ENCODE measurements at regions not wholly inside any gene's neighbourhood (a gene's known extent, or its start where the extent isn't known, plus 50 kb on each side); places are given as distances from the start of the nearest gene placed in this dataset.
A peak's percentile ranks its signal among the peaks of the same experiment; 100 is the strongest.

- no peak overlapping the region for H3K4me2 ChIP-seq (ENCODE audit: low read depth, low read length, poor library complexity, severe bottlenecking)
- no peak overlapping the region for H3K9ac ChIP-seq (ENCODE audit: low read length)
- no peak overlapping the region for H2AFZ ChIP-seq (ENCODE audit: low read length)
- H3K79me2 ChIP-seq (ENCODE audit: low read length): no peaks in the 10 kb centered on the region
- peaks cover 13% of the 10 kb centered on the region for H3K9me3 ChIP-seq (ENCODE audit: low read length)
- H3K4me1 ChIP-seq (ENCODE audit: low read length): no peaks in the 10 kb centered on the region
- H3K27me3 ChIP-seq (ENCODE audit: low read length): no peaks in the 10 kb centered on the region
- no peak overlapping the region for H3K4me3 ChIP-seq (ENCODE audit: low read length)
- DNase-seq: no peak
- H3K27ac ChIP-seq (ENCODE audit: low read length): no peak overlapping the region
- H4K20me1 ChIP-seq (ENCODE audit: insufficient read depth, low read depth, low read length): no peaks in the 10 kb centered on the region
- H3K36me3 ChIP-seq (ENCODE audit: insufficient read depth, low read length): no peaks in the 10 kb centered on the region
- no peaks in the 10 kb centered on the region for H3K9me2 ChIP-seq (replicated peaks; ENCODE audit: insufficient read depth, low read length)
Measured at GRCh38 chr6:93968126-93968525, 548.8 kb upstream of the EPHA7 start.

GRCh38 chr6:93964926-93965325 lies 545.6 kb upstream of the EPHA7 start:
- no peaks in the 10 kb centered on the region for H3K4me1 ChIP-seq (ENCODE audit: low read length)
- H3K4me2 ChIP-seq (ENCODE audit: low read depth, low read length, poor library complexity, severe bottlenecking): no peak overlapping the region
- no peak overlapping the region for H2AFZ ChIP-seq (ENCODE audit: low read length)
- H3K27me3 ChIP-seq (ENCODE audit: low read length): no peaks in the 10 kb centered on the region
- DNase-seq: no peak
- H3K9me3 ChIP-seq (ENCODE audit: low read length): peaks cover 15% of the 10 kb centered on the region
- H3K79me2 ChIP-seq (ENCODE audit: low read length): no peaks in the 10 kb centered on the region
- H3K4me3 ChIP-seq (ENCODE audit: low read length): no peak overlapping the region
- H3K9me2 ChIP-seq (replicated peaks; ENCODE audit: insufficient read depth, low read length): no peaks in the 10 kb centered on the region
- H4K20me1 ChIP-seq (ENCODE audit: insufficient read depth, low read depth, low read length): no peaks in the 10 kb centered on the region
- no peak overlapping the region for H3K9ac ChIP-seq (ENCODE audit: low read length)
- H3K27ac ChIP-seq (ENCODE audit: low read length): no peak overlapping the region
- H3K36me3 ChIP-seq (ENCODE audit: insufficient read depth, low read length): no peaks in the 10 kb centered on the region

- Histone ChIP-seq H3K4me2 (ENCODE audit: low read depth, low read length, poor library complexity, severe bottlenecking) (no peak overlapping the region), H3K36me3 (ENCODE audit: insufficient read depth, low read length) (no peaks in the 10 kb centered on the region), H3K4me1 (ENCODE audit: low read length) (no peaks in the 10 kb centered on the region), H3K27me3 (ENCODE audit: low read length) (no peaks in the 10 kb centered on the region), H3K27ac (ENCODE audit: low read length) (no peak overlapping the region), H2AFZ (ENCODE audit: low read length) (no peak overlapping the region), H3K9me2 (replicated peaks; ENCODE audit: insufficient read depth, low read length) (no peaks in the 10 kb centered on the region), H3K9me3 (ENCODE audit: low read length) (peaks cover 15% of the 10 kb centered on the region), H3K4me3 (ENCODE audit: low read length) (no peak overlapping the region), H3K79me2 (ENCODE audit: low read length) (no peaks in the 10 kb centered on the region), H3K9ac (ENCODE audit: low read length) (no peak overlapping the region), H4K20me1 (ENCODE audit: insufficient read depth, low read depth, low read length) (no peaks in the 10 kb centered on the region)
- DNase-seq: no peak
Measured at GRCh38 chr6:93964321-93964720, 545.0 kb upstream of the EPHA7 start.

GRCh38 chr6:93962566-93962965 lies 543.2 kb upstream of the EPHA7 start:
- Histone ChIP-seq H3K4me3 (ENCODE audit: low read length) (no peak overlapping the region), H2AFZ (ENCODE audit: low read length) (no peak overlapping the region), H3K4me1 (ENCODE audit: low read length) (no peaks in the 10 kb centered on the region), H4K20me1 (ENCODE audit: insufficient read depth, low read depth, low read length) (no peaks in the 10 kb centered on the region), H3K27me3 (ENCODE audit: low read length) (no peaks in the 10 kb centered on the region), H3K79me2 (ENCODE audit: low read length) (no peaks in the 10 kb centered on the region), H3K27ac (ENCODE audit: low read length) (no peak overlapping the region), H3K36me3 (ENCODE audit: insufficient read depth, low read length) (no peaks in the 10 kb centered on the region), H3K9ac (ENCODE audit: low read length) (no peak overlapping the region), H3K9me2 (replicated peaks; ENCODE audit: insufficient read depth, low read length) (no peaks in the 10 kb centered on the region), H3K4me2 (ENCODE audit: low read depth, low read length, poor library complexity, severe bottlenecking) (no peak overlapping the region), H3K9me3 (ENCODE audit: low read length) (peaks cover 20% of the 10 kb centered on the region)
- DNase-seq: no peak

- H3K27me3 ChIP-seq (ENCODE audit: low read length): no peaks in the 10 kb centered on the region
- H3K9me3 ChIP-seq (ENCODE audit: low read length): peaks cover 17% of the 10 kb centered on the region; the same call in 1 of the 2 replicates
- H3K4me3 ChIP-seq (ENCODE audit: low read length): no peak overlapping the region
Measured at GRCh38 chr6:93954584-93954983, 535.2 kb upstream of the EPHA7 start.

GRCh38 chr6:93943661-93944060 lies 524.3 kb upstream of the EPHA7 start:
- no peaks in the 10 kb centered on the region for H3K79me2 ChIP-seq (ENCODE audit: low read length)
- no peaks in the 10 kb centered on the region for H4K20me1 ChIP-seq (ENCODE audit: insufficient read depth, low read depth, low read length)
- peaks cover 14% of the 10 kb centered on the region for H3K9me3 ChIP-seq (ENCODE audit: low read length)
- H3K9me2 ChIP-seq (replicated peaks; ENCODE audit: insufficient read depth, low read length): no peaks in the 10 kb centered on the region
- no peak overlapping the region for H3K4me3 ChIP-seq (ENCODE audit: low read length)
- H3K9ac ChIP-seq (ENCODE audit: low read length): no peak overlapping the region
- H3K4me2 ChIP-seq (ENCODE audit: low read depth, low read length, poor library complexity, severe bottlenecking): no peak overlapping the region
- H3K36me3 ChIP-seq (ENCODE audit: insufficient read depth, low read length): no peaks in the 10 kb centered on the region
- DNase-seq: no peak
- no peak overlapping the region for H3K27ac ChIP-seq (ENCODE audit: low read length)
- H2AFZ ChIP-seq (ENCODE audit: low read length): no peak overlapping the region
- H3K27me3 ChIP-seq (ENCODE audit: low read length): no peaks in the 10 kb centered on the region
- no peaks in the 10 kb centered on the region for H3K4me1 ChIP-seq (ENCODE audit: low read length)

More at GRCh38 chr6:93954584-93954983, 535.2 kb upstream of the EPHA7 start:
- Histone ChIP-seq H3K4me2 (ENCODE audit: low read depth, low read length, poor library complexity, severe bottlenecking) (no peak overlapping the region), H4K20me1 (ENCODE audit: insufficient read depth, low read depth, low read length) (no peaks in the 10 kb centered on the region), H3K9me2 (replicated peaks; ENCODE audit: insufficient read depth, low read length) (no peaks in the 10 kb centered on the region), H3K36me3 (ENCODE audit: insufficient read depth, low read length) (no peaks in the 10 kb centered on the region), H3K79me2 (ENCODE audit: low read length) (no peaks in the 10 kb centered on the region), H3K4me1 (ENCODE audit: low read length) (no peaks in the 10 kb centered on the region), H3K9ac (ENCODE audit: low read length) (no peak overlapping the region), H3K27ac (ENCODE audit: low read length) (no peak overlapping the region), H2AFZ (ENCODE audit: low read length) (no peak overlapping the region)
- DNase-seq: no peak

- H3K27me3 ChIP-seq (ENCODE audit: low read length): no peaks in the 10 kb centered on the region
- H3K27ac ChIP-seq (ENCODE audit: low read length): no peak overlapping the region
- no peaks in the 10 kb centered on the region for H3K36me3 ChIP-seq (ENCODE audit: insufficient read depth, low read length)
- H3K4me2 ChIP-seq (ENCODE audit: low read depth, low read length, poor library complexity, severe bottlenecking): no peak overlapping the region
- H3K9me2 ChIP-seq (replicated peaks; ENCODE audit: insufficient read depth, low read length): no peaks in the 10 kb centered on the region
- no peaks in the 10 kb centered on the region for H4K20me1 ChIP-seq (ENCODE audit: insufficient read depth, low read depth, low read length)
- no peak for DNase-seq
- H3K4me3 ChIP-seq (ENCODE audit: low read length): no peak overlapping the region
- H3K9me3 ChIP-seq (ENCODE audit: low read length): peaks cover 14% of the 10 kb centered on the region
- no peaks in the 10 kb centered on the region for H3K4me1 ChIP-seq (ENCODE audit: low read length)
- H2AFZ ChIP-seq (ENCODE audit: low read length): no peak overlapping the region
- H3K79me2 ChIP-seq (ENCODE audit: low read length): no peaks in the 10 kb centered on the region
- no peak overlapping the region for H3K9ac ChIP-seq (ENCODE audit: low read length)
Measured at GRCh38 chr6:93940381-93940780, 521.0 kb upstream of the EPHA7 start.

GRCh38 chr6:93932175-93932574 lies 512.8 kb upstream of the EPHA7 start:
- no peaks in the 10 kb centered on the region for H3K9me2 ChIP-seq (replicated peaks; ENCODE audit: insufficient read depth, low read length)
- H3K27ac ChIP-seq (ENCODE audit: low read length): no peak overlapping the region
- no peak overlapping the region for H3K4me3 ChIP-seq (ENCODE audit: low read length)
- no peak overlapping the region for H3K9ac ChIP-seq (ENCODE audit: low read length)
- H3K27me3 ChIP-seq (ENCODE audit: low read length): no peaks in the 10 kb centered on the region
- H3K9me3 ChIP-seq (ENCODE audit: low read length): peaks cover 35% of the 10 kb centered on the region
- H3K4me1 ChIP-seq (ENCODE audit: low read length): no peaks in the 10 kb centered on the region
- no peaks in the 10 kb centered on the region for H4K20me1 ChIP-seq (ENCODE audit: insufficient read depth, low read depth, low read length)
- no peaks in the 10 kb centered on the region for H3K36me3 ChIP-seq (ENCODE audit: insufficient read depth, low read length)
- no peaks in the 10 kb centered on the region for H3K79me2 ChIP-seq (ENCODE audit: low read length)
- no peak overlapping the region for H3K4me2 ChIP-seq (ENCODE audit: low read depth, low read length, poor library complexity, severe bottlenecking)
- no peak for DNase-seq
- no peak overlapping the region for H2AFZ ChIP-seq (ENCODE audit: low read length)

GRCh38 chr6:93927731-93928130 lies 508.4 kb upstream of the EPHA7 start:
- H3K4me3 ChIP-seq (ENCODE audit: low read length): no peak overlapping the region

More at GRCh38 chr6:93927731-93928130, 508.4 kb upstream of the EPHA7 start:
- no peaks in the 10 kb centered on the region for H3K9me2 ChIP-seq (replicated peaks; ENCODE audit: insufficient read depth, low read length)
- H3K9me3 ChIP-seq (ENCODE audit: low read length): peaks cover 36% of the 10 kb centered on the region
- H2AFZ ChIP-seq (ENCODE audit: low read length): peak overlapping the region; percentile 50; the same call in 1 of the 2 replicates
- no peaks in the 10 kb centered on the region for H3K36me3 ChIP-seq (ENCODE audit: insufficient read depth, low read length)
- no peaks in the 10 kb centered on the region for H3K27me3 ChIP-seq (ENCODE audit: low read length)
- no peak overlapping the region for H3K27ac ChIP-seq (ENCODE audit: low read length)
- H3K9ac ChIP-seq (ENCODE audit: low read length): no peak overlapping the region
- no peaks in the 10 kb centered on the region for H4K20me1 ChIP-seq (ENCODE audit: insufficient read depth, low read depth, low read length)
- H3K79me2 ChIP-seq (ENCODE audit: low read length): no peaks in the 10 kb centered on the region
- no peak for DNase-seq
- H3K4me1 ChIP-seq (ENCODE audit: low read length): no peaks in the 10 kb centered on the region
- no peak overlapping the region for H3K4me2 ChIP-seq (ENCODE audit: low read depth, low read length, poor library complexity, severe bottlenecking)

All from Karpas-422 (cell line).